Bronchial epithelial cell (primary cell): ENCODE measurements at regions not wholly inside any gene's neighbourhood (a gene's known extent, or its start where the extent isn't known, plus 50 kb on each side); places are given as distances from the start of the nearest gene placed in this dataset.

Experiments used
- DNase-seq: peaks from one replicate; pipeline ENCODE4 v3.0.0-alpha.2; 2010; ENCODE audit warnings: low read depth
- FAIRE-seq: peaks from 2 replicates; lab custom pipeline; 2011; peaks lifted over from hg19 to GRCh38; lab: Jason Lieb, UNC
- H3K27me3 ChIP-seq: 2 replicates; pipeline ENCODE4 v1.5.1; 2011; ENCODE audit warnings: low read length; ENCODE audit not compliant: control insufficient read depth, insufficient read depth
- H3K36me3 ChIP-seq: 2 replicates; pipeline ENCODE4 v1.5.1; 2011; ENCODE audit warnings: low read length; ENCODE audit not compliant: control insufficient read depth, insufficient read depth
- H3K4me3 ChIP-seq: 2 replicates; pipeline ENCODE4 v1.5.1; 2011; ENCODE audit warnings: mild to moderate bottlenecking, low read depth, low read length, control low read depth
- TF ChIP-seq, protein P1 (sequence below): IDR thresholded peaks from 2 replicates; pipeline ENCODE4 v1.5.1; 2011; ENCODE audit warnings: mild to moderate bottlenecking, moderate library complexity, low read length, control low read depth, inconsistent platforms; ENCODE audit not compliant: insufficient read depth, severe bottlenecking

GRCh38 chr12:97363693-97364092 is 98.9 kb upstream of the RMST start:
- FAIRE-seq = no peak
- H3K36me3 ChIP-seq = no peaks in the 10 kb centered on the region
- no peak for DNase-seq
- TF ChIP-seq, protein P1, sequence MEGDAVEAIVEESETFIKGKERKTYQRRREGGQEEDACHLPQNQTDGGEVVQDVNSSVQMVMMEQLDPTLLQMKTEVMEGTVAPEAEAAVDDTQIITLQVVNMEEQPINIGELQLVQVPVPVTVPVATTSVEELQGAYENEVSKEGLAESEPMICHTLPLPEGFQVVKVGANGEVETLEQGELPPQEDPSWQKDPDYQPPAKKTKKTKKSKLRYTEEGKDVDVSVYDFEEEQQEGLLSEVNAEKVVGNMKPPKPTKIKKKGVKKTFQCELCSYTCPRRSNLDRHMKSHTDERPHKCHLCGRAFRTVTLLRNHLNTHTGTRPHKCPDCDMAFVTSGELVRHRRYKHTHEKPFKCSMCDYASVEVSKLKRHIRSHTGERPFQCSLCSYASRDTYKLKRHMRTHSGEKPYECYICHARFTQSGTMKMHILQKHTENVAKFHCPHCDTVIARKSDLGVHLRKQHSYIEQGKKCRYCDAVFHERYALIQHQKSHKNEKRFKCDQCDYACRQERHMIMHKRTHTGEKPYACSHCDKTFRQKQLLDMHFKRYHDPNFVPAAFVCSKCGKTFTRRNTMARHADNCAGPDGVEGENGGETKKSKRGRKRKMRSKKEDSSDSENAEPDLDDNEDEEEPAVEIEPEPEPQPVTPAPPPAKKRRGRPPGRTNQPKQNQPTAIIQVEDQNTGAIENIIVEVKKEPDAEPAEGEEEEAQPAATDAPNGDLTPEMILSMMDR = no peak
- H3K4me3 ChIP-seq = no peak overlapping the region
- H3K27me3 ChIP-seq = no peaks in the 10 kb centered on the region

GRCh38 chr12:97368462-97369163 is 94.0 kb upstream of the RMST start:
- no peak for DNase-seq
- no peak overlapping the region for H3K4me3 ChIP-seq
- TF ChIP-seq, protein P1 = no peak
- H3K36me3 ChIP-seq = no peaks in the 10 kb centered on the region
- H3K27me3 ChIP-seq = no peaks in the 10 kb centered on the region
- FAIRE-seq = no peak

GRCh38 chr12:97375310-97375709 is 87.3 kb upstream of the RMST start:
- DNase-seq (no peak), FAIRE-seq (no peak)
- no peaks in the 10 kb centered on the region for H3K36me3 ChIP-seq
- TF ChIP-seq, protein P1 = no peak
- no peaks in the 10 kb centered on the region for H3K27me3 ChIP-seq
- H3K4me3 ChIP-seq = no peak overlapping the region

GRCh38 chr12:97380440-97380839 is 82.2 kb upstream of the RMST start:
- FAIRE-seq (no peak), DNase-seq (no peak)
- no peak overlapping the region for H3K4me3 ChIP-seq
- H3K27me3 ChIP-seq = no peaks in the 10 kb centered on the region
- no peaks in the 10 kb centered on the region for H3K36me3 ChIP-seq
- TF ChIP-seq, protein P1 = no peak

GRCh38 chr12:97385121-97385520 is 77.5 kb upstream of the RMST start:
- DNase-seq = no peak
- H3K27me3 ChIP-seq = no peaks in the 10 kb centered on the region
- TF ChIP-seq, protein P1 = no peak
- no peaks in the 10 kb centered on the region for H3K36me3 ChIP-seq
- no peak overlapping the region for H3K4me3 ChIP-seq
- FAIRE-seq = no peak

GRCh38 chr12:97386133-97386581 is 76.4 kb upstream of the RMST start:
- no peak for DNase-seq
- no peaks in the 10 kb centered on the region for H3K36me3 ChIP-seq
- H3K27me3 ChIP-seq = no peaks in the 10 kb centered on the region
- no peak for FAIRE-seq
- TF ChIP-seq, protein P1 = no peak
- H3K4me3 ChIP-seq = no peak overlapping the region
